ENCODE measurements at regions not wholly inside any gene's neighbourhood (a gene's known extent, or its start where the extent isn't known, plus 50 kb on each side); places are given as distances from the start of the nearest gene placed in this dataset.

GRCh38 chr10:21171197-21171935 is 274.3 kb upstream of the NEBL start:
- CTCF ChIA-PET = interaction anchor here (0.7 kb wide), 1 partner anchor 8 kb away, joined by 3 read pairs; no protein-coding TSS in a partner anchor
- Histone ChIP-seq H3K27ac (no peak overlapping the region), H3F3A (ENCODE audit: insufficient read depth, low read depth) (no peaks in the 10 kb centered on the region; the same call in 1 of the 2 replicates), H3K79me2 (ENCODE audit: low read depth) (no peaks in the 10 kb centered on the region), H3K9me3 (ENCODE audit: insufficient read depth, low read depth) (no peaks in the 10 kb centered on the region), H3K36me3 (ENCODE audit: low read depth) (no peaks in the 10 kb centered on the region), H4K20me1 (ENCODE audit: insufficient read depth) (no peaks in the 10 kb centered on the region), H3K27me3 (ENCODE audit: insufficient read depth, low read depth) (no peaks in the 10 kb centered on the region), H3K9me2 (ENCODE audit: insufficient read depth) (no peaks in the 10 kb centered on the region), H2AFZ (no peak overlapping the region), H3K4me2 (no peak overlapping the region), H3K4me3 (no peak overlapping the region), H3K4me1 (replicated peaks; ENCODE audit: insufficient read depth) (peaks cover 24% of the 10 kb centered on the region)
- BruUV-seq (replicated peaks) = no TSS peak
- POLR2A ChIA-PET (ENCODE audit: unreplicated experiment) = no interaction called here
- intact Hi-C loops (cut with micrococcal nuclease; ENCODE audit: unreplicated experiment) = loop anchor here (5.0 kb wide), 2 partner anchors 89 to 356 kb away; partner anchors contain the start of gene SKIDA1
- TF ChIP-seq CTCF (conservative IDR thresholded peaks at IDR 0.05) (peak; percentile 41; the same call in 1 of the 2 replicates), EZH2 (IDR thresholded peaks at IDR 0.05; ENCODE audit: low read depth) (no peak)
- DNase-seq = no peak

- TF ChIP-seq CTCF (conservative IDR thresholded peaks at IDR 0.05) (no peak), EZH2 (IDR thresholded peaks at IDR 0.05; ENCODE audit: low read depth) (no peak)
- H3K4me2 ChIP-seq = no peak overlapping the region
- no peaks in the 10 kb centered on the region for H3K27me3 ChIP-seq (ENCODE audit: insufficient read depth, low read depth)
- no peaks in the 10 kb centered on the region for H3K9me3 ChIP-seq (ENCODE audit: insufficient read depth, low read depth)
- no peak overlapping the region for H3K27ac ChIP-seq
- BruUV-seq (replicated peaks) = no TSS peak
- no peak for DNase-seq
- peaks cover 12% of the 10 kb centered on the region for H3K4me1 ChIP-seq (replicated peaks; ENCODE audit: insufficient read depth)
- H3K79me2 ChIP-seq (ENCODE audit: low read depth) = no peaks in the 10 kb centered on the region
- ChIA-PET CTCF (no interaction called here), POLR2A (ENCODE audit: unreplicated experiment) (interaction anchor here (0.7 kb wide), 1 partner anchor 26 kb away, joined by 5 read pairs; no protein-coding TSS in a partner anchor)
- H3K9me2 ChIP-seq (ENCODE audit: insufficient read depth) = no peaks in the 10 kb centered on the region
- no peaks in the 10 kb centered on the region for H3K36me3 ChIP-seq (ENCODE audit: low read depth)
- H3F3A ChIP-seq (ENCODE audit: insufficient read depth, low read depth) = no peaks in the 10 kb centered on the region; the same call in 1 of the 2 replicates
- H4K20me1 ChIP-seq (ENCODE audit: insufficient read depth) = no peaks in the 10 kb centered on the region
- intact Hi-C loops (cut with micrococcal nuclease; ENCODE audit: unreplicated experiment) = loop anchor here (5.0 kb wide), 2 partner anchors 88 to 357 kb away; partner anchors contain the start of gene SKIDA1
- H3K4me3 ChIP-seq = no peak overlapping the region
- no peak overlapping the region for H2AFZ ChIP-seq
These were observed 273.1 kb upstream of the NEBL start for GRCh38 chr10:21170216-21170615.

- ChIA-PET CTCF (no interaction called here), POLR2A (ENCODE audit: unreplicated experiment) (no interaction called here)
- H3K4me2 ChIP-seq = no peak overlapping the region
- H3K4me3 ChIP-seq = no peak overlapping the region
- H3K79me2 ChIP-seq (ENCODE audit: low read depth) = no peaks in the 10 kb centered on the region
- H3K36me3 ChIP-seq (ENCODE audit: low read depth) = no peaks in the 10 kb centered on the region
- no peaks in the 10 kb centered on the region for H3K9me3 ChIP-seq (ENCODE audit: insufficient read depth, low read depth)
- no peaks in the 10 kb centered on the region for H4K20me1 ChIP-seq (ENCODE audit: insufficient read depth)
- H3K4me1 ChIP-seq (replicated peaks; ENCODE audit: insufficient read depth) = peaks cover 8% of the 10 kb centered on the region; the same call in 1 of the 2 replicates
- no peak for DNase-seq
- no TSS peak for BruUV-seq (replicated peaks)
- H3K27ac ChIP-seq = no peak overlapping the region
- H3K9me2 ChIP-seq (ENCODE audit: insufficient read depth) = no peaks in the 10 kb centered on the region
- no peaks in the 10 kb centered on the region for H3F3A ChIP-seq (ENCODE audit: insufficient read depth, low read depth)
- TF ChIP-seq EZH2 (IDR thresholded peaks at IDR 0.05; ENCODE audit: low read depth) (no peak), CTCF (conservative IDR thresholded peaks at IDR 0.05) (no peak)
- intact Hi-C loops (cut with micrococcal nuclease; ENCODE audit: unreplicated experiment) = no loop called here
- H3K27me3 ChIP-seq (ENCODE audit: insufficient read depth, low read depth) = no peaks in the 10 kb centered on the region
- H2AFZ ChIP-seq = no peak overlapping the region
These were observed 272.2 kb upstream of the NEBL start for GRCh38 chr10:21169271-21169670.
